Activated naive CD4-positive, alpha-beta T cell treated with anti-CD3 and anti-CD28 coated beads for 36 hours (primary cell): ENCODE measurements at regions not wholly inside any gene's neighbourhood (a gene's known extent, or its start where the extent isn't known, plus 50 kb on each side); places are given as distances from the start of the nearest gene placed in this dataset.

Experiments used
- CTCF ChIA-PET: fragments of 350-600 bp; sonication (Branson Sonifier 250); formaldehyde crosslinking; loops from one replicate; lab custom pipeline; 2021; ENCODE audit warnings: antibody characterized with exemption; lab: Charles Lee
- DNase-seq: peaks from one replicate; pipeline ENCODE4 v3.0.0-alpha.2; 2020
- H3K27ac Mint-ChIP-seq: one replicate; pipeline ENCODE4 v1.8.0; 2021; ENCODE audit warnings: mild to moderate bottlenecking, mixed read lengths
- H3K27me3 Mint-ChIP-seq: one replicate; pipeline ENCODE4 v1.8.0; 2021; ENCODE audit warnings: low read depth, mixed read lengths
- H3K36me3 Mint-ChIP-seq: one replicate; pipeline ENCODE4 v1.8.0; 2021; ENCODE audit warnings: low read depth, mixed read lengths
- H3K4me1 Mint-ChIP-seq: one replicate; pipeline ENCODE4 v1.8.0; 2021; ENCODE audit warnings: low read depth, mixed read lengths
- H3K4me3 Mint-ChIP-seq: one replicate; pipeline ENCODE4 v1.8.0; 2021; ENCODE audit warnings: mild to moderate bottlenecking, moderate library complexity, mixed read lengths
- H3K9me3 Mint-ChIP-seq: one replicate; pipeline ENCODE4 v1.8.0; 2021; ENCODE audit warnings: mixed read lengths
- intact Hi-C: fragments of 100-400 bp; cut with micrococcal nuclease; formaldehyde crosslinking; loops from one replicate; pipeline ENCODE4 v1.15.1; 2023

GRCh38 chr2:12428324-12428723 is 288.4 kb upstream of the TRIB2 start:
- CTCF ChIA-PET, result interaction anchor here (1.2 kb wide), 1 partner anchor 288 kb away, joined by 3 read pairs; no protein-coding TSS in a partner anchor
- intact Hi-C loops, result no loop called here
- Mint-ChIP-seq H3K36me3 (no peaks in the 10 kb centered on the region), H3K4me3 (no peak overlapping the region), H3K4me1 (peaks cover 13% of the 10 kb centered on the region), H3K27me3 (no peaks in the 10 kb centered on the region), H3K9me3 (no peaks in the 10 kb centered on the region), H3K27ac (no peak overlapping the region)
- DNase-seq, result no peak

DNA sequence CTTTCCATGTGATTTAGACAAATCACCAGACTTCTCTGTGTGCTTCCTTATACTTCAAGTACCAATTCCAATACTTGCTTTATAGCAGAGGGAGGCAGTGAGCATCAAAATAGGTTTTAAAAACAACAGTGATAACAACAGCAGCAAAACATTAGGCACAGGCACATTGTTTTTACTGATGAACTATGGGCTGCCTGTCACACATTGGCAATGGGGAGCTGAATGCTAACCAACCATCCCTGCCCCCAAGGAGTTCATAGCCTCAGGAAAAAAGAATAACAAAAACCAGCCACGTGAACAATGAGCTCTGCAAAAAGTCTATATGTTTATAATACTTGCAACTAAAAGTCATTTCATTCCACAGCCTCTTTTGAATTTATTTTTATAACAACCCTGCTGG is 287.9 kb upstream of the TRIB2 start:
- H3K36me3 Mint-ChIP-seq, result no peaks in the 10 kb centered on the region
- DNase-seq, result no peak
- H3K4me3 Mint-ChIP-seq, result no peak overlapping the region
- H3K4me1 Mint-ChIP-seq, result peaks cover 15% of the 10 kb centered on the region
- H3K27me3 Mint-ChIP-seq, result no peaks in the 10 kb centered on the region
- no peaks in the 10 kb centered on the region for H3K9me3 Mint-ChIP-seq
- intact Hi-C loops, result no loop called here
- CTCF ChIA-PET, result interaction anchor here (1.2 kb wide), 1 partner anchor 287 kb away, joined by 3 read pairs; no protein-coding TSS in a partner anchor
- no peak overlapping the region for H3K27ac Mint-ChIP-seq

GRCh38 chr2:12429779-12430406 is 286.8 kb upstream of the TRIB2 start:
- Mint-ChIP-seq H3K4me3 (no peak overlapping the region), H3K27ac (no peak overlapping the region), H3K36me3 (no peaks in the 10 kb centered on the region), H3K27me3 (no peaks in the 10 kb centered on the region), H3K4me1 (peaks cover 23% of the 10 kb centered on the region), H3K9me3 (no peaks in the 10 kb centered on the region)
- intact Hi-C loops, result loop anchor here (2.0 to 10.0 kb wide), 6 partner anchors 63 to 598 kb away; no protein-coding TSS in a partner anchor
- CTCF ChIA-PET, result interaction anchor here (0.7 to 1.2 kb wide), 2 partner anchors 9 to 87 kb away, joined by 4 read pairs; no protein-coding TSS in a partner anchor
- no peak for DNase-seq

DNA sequence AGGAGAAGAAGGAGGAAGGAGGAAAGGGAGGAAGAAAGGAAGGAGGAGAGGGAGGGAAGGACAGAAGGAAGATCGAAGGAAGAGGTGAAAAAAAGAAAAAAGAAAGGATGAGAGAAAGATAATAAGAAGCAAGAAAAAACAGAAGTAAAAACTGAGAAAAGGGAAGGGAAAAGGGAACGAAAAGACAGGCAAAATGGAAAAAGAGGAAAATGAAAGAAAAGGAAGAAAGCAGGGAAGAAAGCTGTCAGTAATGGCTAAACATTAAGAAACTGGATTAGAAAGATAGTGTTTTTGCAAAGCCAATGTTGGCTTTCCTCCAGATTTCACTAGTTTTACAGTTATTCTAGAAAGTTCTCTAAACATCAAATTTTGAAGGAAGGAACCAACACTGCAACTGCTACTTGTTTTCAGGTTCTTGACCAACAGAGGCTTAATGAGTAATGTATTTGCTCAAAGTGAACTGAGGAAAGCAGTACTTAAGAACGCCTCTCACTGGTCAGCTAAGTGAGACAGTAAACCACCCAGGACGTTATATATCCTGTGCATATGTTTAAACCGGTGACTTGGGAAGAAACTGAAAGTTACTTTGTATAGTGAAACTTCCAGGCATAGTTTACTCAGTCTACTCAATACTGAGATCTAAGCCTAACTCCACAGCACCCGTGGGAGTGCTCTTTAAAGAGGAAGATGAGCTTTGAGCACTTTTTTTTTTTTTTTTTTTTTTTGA is 286.2 kb upstream of the TRIB2 start:
- H3K36me3 Mint-ChIP-seq, result no peaks in the 10 kb centered on the region
- no peak overlapping the region for H3K4me3 Mint-ChIP-seq
- peak; percentile 36 for DNase-seq
- peaks cover 30% of the 10 kb centered on the region for H3K4me1 Mint-ChIP-seq
- CTCF ChIA-PET, result interaction anchor here (0.6 to 1.2 kb wide), 5 partner anchors 10 to 286 kb away, joined by 3 to 4 read pairs (median 4); partner anchors contain the start of gene TRIB2
- intact Hi-C loops, result loop anchor here (2.0 to 10.0 kb wide), 6 partner anchors 62 to 598 kb away; no protein-coding TSS in a partner anchor
- no peaks in the 10 kb centered on the region for H3K27me3 Mint-ChIP-seq
- no peaks in the 10 kb centered on the region for H3K9me3 Mint-ChIP-seq
- H3K27ac Mint-ChIP-seq, result no peak overlapping the region

- no peak for DNase-seq
- Mint-ChIP-seq H3K4me1 (peaks cover 49% of the 10 kb centered on the region), H3K36me3 (no peaks in the 10 kb centered on the region), H3K27ac (no peak overlapping the region), H3K4me3 (no peak overlapping the region), H3K27me3 (no peaks in the 10 kb centered on the region), H3K9me3 (no peaks in the 10 kb centered on the region)
- intact Hi-C loops, result loop anchor here (1.0 to 10.0 kb wide), 6 partner anchors 124 to 601 kb away; partner anchors contain the start of gene TRIB2
- CTCF ChIA-PET, result interaction anchor here (1.3 to 2.0 kb wide), 3 partner anchors 121 to 574 kb away, joined by 3 to 6 read pairs (median 4); partner anchors contain the start of gene TRIB2
These were observed 283.6 kb upstream of the TRIB2 start for GRCh38 chr2:12432985-12433625.

DNA sequence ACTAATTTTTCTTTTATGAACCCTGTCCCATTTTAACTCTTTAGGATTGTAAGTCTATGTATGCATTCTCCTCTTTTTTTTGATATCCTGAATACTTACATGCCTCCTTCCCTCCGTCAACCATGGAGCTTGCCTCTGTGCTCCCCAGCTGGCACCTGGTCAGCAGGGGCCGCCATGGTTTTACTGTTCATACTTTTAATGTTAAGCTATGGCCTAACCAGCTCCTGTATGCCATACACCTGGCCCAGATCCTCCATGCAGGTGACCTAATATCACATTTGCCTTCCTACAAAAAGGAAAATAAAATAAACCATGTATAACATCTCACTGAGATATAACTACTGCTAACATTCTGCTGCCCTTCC is 283.1 kb upstream of the TRIB2 start:
- intact Hi-C loops, result loop anchor here (1.0 to 10.0 kb wide), 6 partner anchors 124 to 601 kb away; partner anchors contain the start of gene TRIB2
- no peaks in the 10 kb centered on the region for H3K27me3 Mint-ChIP-seq
- CTCF ChIA-PET, result interaction anchor here (1.3 to 2.0 kb wide), 3 partner anchors 121 to 574 kb away, joined by 3 to 6 read pairs (median 4); partner anchors contain the start of gene TRIB2
- H3K9me3 Mint-ChIP-seq, result no peaks in the 10 kb centered on the region
- H3K4me1 Mint-ChIP-seq, result peaks cover 49% of the 10 kb centered on the region
- DNase-seq, result peak; percentile 46
- no peaks in the 10 kb centered on the region for H3K36me3 Mint-ChIP-seq
- H3K4me3 Mint-ChIP-seq, result no peak overlapping the region
- H3K27ac Mint-ChIP-seq, result no peak overlapping the region

GRCh38 chr2:12434630-12435098 is 282.1 kb upstream of the TRIB2 start:
- Mint-ChIP-seq H3K27ac (no peak overlapping the region), H3K27me3 (no peaks in the 10 kb centered on the region), H3K4me3 (no peak overlapping the region), H3K4me1 (peaks cover 49% of the 10 kb centered on the region), H3K9me3 (no peaks in the 10 kb centered on the region), H3K36me3 (no peaks in the 10 kb centered on the region)
- CTCF ChIA-PET, result interaction anchor here (2.0 kb wide), 1 partner anchor 282 kb away, joined by 6 read pairs; the partner anchor contains the start of gene TRIB2
- no peak for DNase-seq
- intact Hi-C loops, result loop anchor here (5.0 to 10.0 kb wide), 5 partner anchors 123 to 602 kb away; no protein-coding TSS in a partner anchor

- Mint-ChIP-seq H3K4me3 (no peak overlapping the region), H3K4me1 (peaks cover 44% of the 10 kb centered on the region), H3K27ac (no peak overlapping the region), H3K9me3 (no peaks in the 10 kb centered on the region), H3K27me3 (no peaks in the 10 kb centered on the region), H3K36me3 (no peaks in the 10 kb centered on the region)
- CTCF ChIA-PET, result interaction anchor here (1.3 kb wide), 1 partner anchor 66 kb away, joined by 3 read pairs; no protein-coding TSS in a partner anchor
- intact Hi-C loops, result loop anchor here (10.0 kb wide), 1 partner anchor 499 kb away; no protein-coding TSS in a partner anchor
- DNase-seq, result no peak
These were observed 281.1 kb upstream of the TRIB2 start for GRCh38 chr2:12435430-12436222.

- no peak overlapping the region for H3K27ac Mint-ChIP-seq
- intact Hi-C loops, result loop anchor here (10.0 kb wide), 1 partner anchor 498 kb away; no protein-coding TSS in a partner anchor
These were observed 280.3 kb upstream of the TRIB2 start for GRCh38 chr2:12436483-12436882.

DNA sequence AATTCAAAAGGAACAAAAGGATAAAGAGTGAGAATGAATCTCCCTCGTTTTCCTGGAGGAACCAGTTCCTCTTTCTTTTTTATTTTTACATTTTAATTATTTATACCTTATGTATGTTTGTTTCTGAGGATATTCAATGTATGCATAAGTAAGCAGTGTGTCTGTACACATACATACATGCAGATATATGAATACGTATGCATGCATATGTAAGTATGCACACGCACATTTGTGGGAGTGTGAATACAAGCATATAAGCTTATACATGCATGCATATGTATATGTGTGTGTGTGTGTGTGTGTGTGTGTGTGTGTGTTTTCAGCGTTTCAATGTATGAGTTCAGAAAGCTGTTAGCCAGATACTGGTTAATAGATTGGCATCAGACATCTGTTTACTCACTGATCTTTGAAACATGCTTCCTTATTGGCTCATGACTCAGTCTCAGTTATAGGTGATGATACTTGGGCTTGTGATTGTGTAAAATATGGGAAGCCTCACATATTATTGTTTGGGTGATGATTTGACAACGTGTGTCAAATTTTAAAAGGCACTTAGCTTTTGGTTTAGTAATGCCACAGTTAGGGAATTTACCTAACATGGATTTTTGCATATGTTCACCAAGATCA is 279.7 kb upstream of the TRIB2 start:
- intact Hi-C loops, result loop anchor here (10.0 kb wide), 1 partner anchor 498 kb away; no protein-coding TSS in a partner anchor
- CTCF ChIA-PET, result interaction anchor here (0.7 to 1.8 kb wide), 6 partner anchors 10 to 281 kb away, joined by 3 to 5 read pairs (median 3); partner anchors contain the start of gene TRIB2
- H3K9me3 Mint-ChIP-seq, result no peaks in the 10 kb centered on the region
- H3K4me1 Mint-ChIP-seq, result peaks cover 42% of the 10 kb centered on the region
- H3K27me3 Mint-ChIP-seq, result no peaks in the 10 kb centered on the region
- no peak overlapping the region for H3K27ac Mint-ChIP-seq
- no peak for DNase-seq
- no peak overlapping the region for H3K4me3 Mint-ChIP-seq
- H3K36me3 Mint-ChIP-seq, result no peaks in the 10 kb centered on the region

More at GRCh38 chr2:12436483-12436882, 280.3 kb upstream of the TRIB2 start:
- Mint-ChIP-seq H3K36me3 (no peaks in the 10 kb centered on the region), H3K9me3 (no peaks in the 10 kb centered on the region), H3K4me1 (peaks cover 38% of the 10 kb centered on the region), H3K4me3 (peak overlapping the region; percentile 42), H3K27me3 (no peaks in the 10 kb centered on the region)
- no peak for DNase-seq
- CTCF ChIA-PET, result interaction anchor here (0.7 to 1.8 kb wide), 5 partner anchors 10 to 282 kb away, joined by 3 to 5 read pairs (median 3); partner anchors contain the start of gene TRIB2
